ENCODE measurements at regions not wholly inside any gene's neighbourhood (a gene's known extent, or its start where the extent isn't known, plus 50 kb on each side); places are given as distances from the start of the nearest gene placed in this dataset.

GRCh38 chr7:91323626-91324158, 59.5 kb downstream of the FZD1 start:
- DNase-seq = no peak

DNA sequence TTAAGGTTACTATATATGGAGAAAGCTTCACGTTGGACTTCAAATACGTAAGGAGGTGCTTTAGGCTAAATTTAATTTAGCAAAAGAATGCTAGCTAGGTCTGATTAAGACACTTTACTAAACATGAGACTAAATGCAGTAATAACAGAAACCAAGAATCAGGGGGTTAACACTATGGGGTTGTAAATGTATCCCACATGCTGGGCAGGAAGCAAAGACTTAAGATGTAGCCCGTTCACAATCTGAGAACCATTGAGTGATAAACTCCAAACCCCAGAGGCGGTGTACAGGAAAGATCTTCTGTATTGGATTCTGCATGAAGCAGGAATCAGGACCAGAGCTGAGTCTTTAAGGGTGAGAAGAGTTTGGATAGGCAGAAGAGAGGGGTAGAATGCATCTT, 60.4 kb downstream of the FZD1 start:
- no peak for DNase-seq

- no peak for DNase-seq
These were observed 61.5 kb downstream of the FZD1 start for GRCh38 chr7:91325726-91326125.

DNA sequence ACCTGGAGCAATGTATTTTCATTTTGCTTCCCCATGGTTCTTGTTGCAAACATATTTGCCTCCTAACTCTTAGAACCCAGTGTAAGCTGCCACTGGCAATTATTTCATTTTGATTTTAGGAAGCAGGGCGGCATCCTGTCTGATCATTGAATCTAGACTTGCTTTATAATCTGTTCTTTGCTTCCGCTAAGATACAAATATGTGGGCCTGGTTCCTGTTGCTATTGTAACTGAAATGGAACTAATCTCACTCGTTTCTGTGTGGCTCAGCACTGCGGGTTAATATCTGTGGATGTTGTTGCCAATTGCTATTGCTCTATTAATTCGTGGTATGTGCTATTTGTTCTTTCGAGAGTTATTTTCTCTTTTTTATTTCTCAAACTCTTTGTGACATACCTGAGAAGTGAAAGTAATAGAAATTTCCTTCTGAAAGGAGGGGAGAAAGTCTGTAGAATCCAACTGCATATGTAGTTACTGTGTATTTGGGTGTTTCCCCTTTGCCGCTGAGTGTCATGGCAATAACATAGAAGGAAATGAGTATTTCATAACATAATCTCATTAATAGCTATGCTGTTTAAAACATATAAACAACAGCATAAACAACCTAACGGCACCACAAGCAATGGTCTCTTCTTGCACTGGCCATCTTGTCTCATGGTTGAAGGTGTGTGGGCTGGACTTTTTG, 62.4 kb downstream of the FZD1 start:
- DNase-seq = no peak

- DNase-seq = no peak
These were observed 63.1 kb downstream of the FZD1 start for GRCh38 chr7:91327346-91327745.

- DNase-seq = no peak
These were observed 65.3 kb downstream of the FZD1 start for GRCh38 chr7:91329571-91329970.

DNA sequence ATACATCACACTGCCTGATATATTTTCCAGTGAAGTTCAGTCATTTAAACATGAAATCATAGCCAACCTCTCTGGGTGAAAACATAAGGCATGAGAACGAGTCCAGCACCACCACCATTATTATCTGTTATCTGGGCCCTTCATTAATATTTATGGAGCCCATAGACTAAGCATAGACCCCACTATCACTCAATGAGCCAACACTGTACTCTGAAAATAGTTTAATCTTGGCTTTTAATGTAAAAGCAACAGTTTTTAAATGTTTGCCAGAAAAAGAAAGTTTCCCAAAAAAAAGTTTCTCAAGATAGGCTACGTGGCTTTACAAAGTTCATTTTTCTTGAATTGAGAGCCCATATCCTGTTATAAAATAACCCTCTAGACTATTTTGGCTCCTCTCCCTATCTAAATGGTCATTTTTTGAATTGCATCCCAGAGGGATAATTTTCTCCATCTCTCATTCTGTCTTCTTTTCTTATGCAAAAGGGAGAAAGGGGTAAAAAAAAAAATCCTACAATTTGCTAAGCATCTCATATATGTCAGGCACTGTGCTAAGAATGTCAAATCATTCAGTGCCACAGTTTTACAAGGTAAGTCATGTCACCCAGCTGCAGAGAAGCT, 66.1 kb downstream of the FZD1 start:
- no peak for DNase-seq

DNA sequence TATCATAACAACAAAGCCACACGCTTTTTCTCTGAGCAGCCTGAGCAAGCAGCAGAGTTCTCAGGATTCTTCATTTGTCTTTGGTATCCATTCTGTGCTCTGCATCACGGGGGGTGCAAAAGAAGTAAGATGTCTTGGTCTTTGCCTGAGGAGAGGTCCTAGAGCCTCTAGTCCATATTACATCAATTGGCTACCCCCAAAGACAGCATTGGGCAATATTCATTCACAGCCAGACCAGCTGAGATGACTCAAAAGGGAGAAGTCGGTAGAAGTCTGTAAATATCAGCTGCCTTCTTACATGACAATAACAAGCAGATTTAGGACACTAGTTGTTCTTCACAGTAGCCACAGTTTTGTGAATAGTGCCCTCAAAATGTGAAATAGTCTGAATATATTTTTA, 66.6 kb downstream of the FZD1 start:
- DNase-seq = no peak

- no peak for DNase-seq
These were observed 71.9 kb downstream of the FZD1 start for GRCh38 chr7:91336106-91336505.

DNA sequence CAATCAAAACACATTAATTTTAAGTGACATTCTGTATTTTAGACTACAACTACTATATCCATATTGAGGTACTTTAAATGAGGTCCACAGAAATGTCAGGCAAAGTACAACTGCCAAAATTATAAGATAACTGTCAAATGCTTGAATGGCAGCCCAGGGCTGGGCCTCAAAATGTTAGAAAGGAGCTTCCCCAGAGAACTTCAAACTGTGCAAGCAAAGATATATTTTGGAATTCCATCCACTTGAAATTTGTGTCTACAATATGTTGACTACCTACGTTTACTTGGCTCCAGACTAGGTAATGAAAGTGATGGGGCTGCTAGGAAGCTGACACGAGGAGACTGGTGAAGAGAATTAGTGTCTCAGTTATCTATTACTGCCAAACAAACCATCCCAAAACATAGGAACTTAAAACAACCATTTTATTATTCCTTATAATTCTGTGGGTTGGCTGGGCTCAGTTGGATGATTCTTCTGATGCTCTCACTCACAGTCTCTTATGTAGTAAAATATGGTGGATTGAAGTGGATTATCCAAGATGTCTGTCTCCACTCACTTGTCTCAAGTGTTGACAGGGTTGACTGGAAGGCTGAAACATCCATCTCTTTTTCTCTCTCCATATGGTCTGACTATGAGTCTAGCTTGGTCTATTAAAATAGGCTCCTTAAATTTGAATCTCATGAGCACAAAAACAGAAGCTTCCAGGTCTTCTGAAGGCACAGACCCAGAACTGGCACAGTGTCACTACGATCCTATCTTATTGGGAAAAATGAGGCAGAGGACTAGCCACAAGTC, 74.2 kb downstream of the FZD1 start:
- no peak for DNase-seq

- DNase-seq = no peak
These were observed 78.1 kb downstream of the FZD1 start for GRCh38 chr7:91342346-91342745.

GRCh38 chr7:91343420-91343960, 79.3 kb downstream of the FZD1 start:
- DNase-seq = no peak

DNA sequence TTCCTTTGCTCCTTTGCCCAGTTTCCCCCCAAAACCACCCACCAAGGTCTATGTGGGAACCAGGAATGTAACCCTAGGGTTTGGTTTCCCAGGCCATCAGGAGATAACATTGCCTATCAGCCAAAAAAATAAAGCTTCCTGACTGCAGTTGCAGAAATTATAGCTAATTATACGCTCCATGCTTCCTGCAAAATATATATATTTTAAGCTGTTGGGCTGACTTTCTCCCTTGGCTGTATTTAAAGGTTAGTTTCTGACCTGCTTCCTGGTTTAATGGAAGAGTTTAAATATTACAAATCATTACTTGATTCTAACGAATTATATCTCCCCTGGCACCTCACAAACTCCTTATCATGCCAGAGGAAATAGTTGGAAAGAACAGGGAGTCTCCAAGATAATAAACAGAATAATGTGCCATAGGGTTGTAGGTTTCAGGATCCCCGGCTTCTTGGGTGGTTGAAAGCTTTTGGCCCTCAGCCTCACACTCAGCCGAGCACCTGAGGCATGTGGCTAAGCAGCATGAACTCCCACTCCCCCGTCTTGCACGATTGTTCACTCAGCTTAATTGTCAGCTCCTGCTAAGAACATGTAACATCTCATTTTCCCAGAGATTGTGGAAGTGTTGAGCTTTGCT, 79.9 kb downstream of the FZD1 start:
- no peak for DNase-seq

GRCh38 chr7:91344911-91345310, 80.7 kb downstream of the FZD1 start:
- no peak for DNase-seq

DNA sequence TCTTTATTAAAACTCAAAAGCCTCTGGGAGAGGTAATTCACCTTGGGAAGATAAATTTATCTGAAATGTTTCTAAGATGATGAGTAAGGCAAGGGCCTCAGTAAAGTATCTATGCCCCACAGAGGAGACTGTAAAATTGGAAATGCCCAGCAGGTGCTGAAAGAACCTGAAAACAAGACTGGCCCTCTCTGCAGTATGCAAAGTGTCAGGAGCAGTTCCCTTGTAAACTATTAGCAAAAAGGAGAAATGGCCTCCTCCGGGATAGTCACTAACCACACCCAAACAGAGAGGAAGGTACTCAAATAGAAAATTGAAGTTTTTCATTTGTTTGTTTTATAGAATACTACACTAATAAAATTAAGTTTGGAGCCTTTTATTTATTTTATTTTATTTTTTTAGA, 81.2 kb downstream of the FZD1 start:
- DNase-seq = no peak

DNA sequence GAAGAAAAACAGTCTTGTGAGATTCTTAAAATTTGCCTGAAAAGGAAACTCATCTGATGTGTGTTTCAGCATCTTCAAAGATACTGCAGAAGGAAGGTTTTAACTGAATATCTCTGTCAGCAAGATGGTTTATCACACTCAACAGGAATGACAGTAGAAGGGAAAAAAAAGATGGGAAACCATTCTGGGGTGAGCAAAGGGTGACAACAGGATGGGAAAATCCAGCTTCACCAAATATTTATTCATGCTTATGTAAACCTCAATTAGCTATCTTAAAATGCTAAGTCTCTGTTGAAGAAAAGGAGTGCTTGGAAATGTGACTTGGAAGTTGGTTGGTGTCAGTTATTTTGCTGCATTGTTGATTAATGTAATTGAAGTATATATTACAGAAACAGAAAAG, 82.2 kb downstream of the FZD1 start:
- DNase-seq = no peak

DNA sequence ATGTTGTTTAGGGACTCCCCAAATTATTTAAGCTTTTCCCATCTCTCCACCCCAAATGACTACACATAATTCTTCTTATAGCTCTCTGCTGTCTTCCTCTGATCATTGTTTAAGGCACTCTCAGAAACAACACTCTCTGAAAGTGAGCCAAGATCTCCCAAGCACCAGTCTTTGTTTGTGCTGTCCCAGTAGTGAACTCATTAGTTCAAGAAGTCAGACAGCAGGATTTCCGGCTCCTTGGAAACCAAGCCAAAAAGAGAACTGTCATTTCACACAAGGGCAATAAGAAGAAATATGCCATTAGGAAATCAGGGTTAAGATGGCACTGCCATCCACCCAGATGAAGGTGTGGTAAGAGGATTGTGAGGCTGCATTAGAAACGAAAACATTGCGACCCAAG, 83.1 kb downstream of the FZD1 start:
- DNase-seq = no peak

DNA sequence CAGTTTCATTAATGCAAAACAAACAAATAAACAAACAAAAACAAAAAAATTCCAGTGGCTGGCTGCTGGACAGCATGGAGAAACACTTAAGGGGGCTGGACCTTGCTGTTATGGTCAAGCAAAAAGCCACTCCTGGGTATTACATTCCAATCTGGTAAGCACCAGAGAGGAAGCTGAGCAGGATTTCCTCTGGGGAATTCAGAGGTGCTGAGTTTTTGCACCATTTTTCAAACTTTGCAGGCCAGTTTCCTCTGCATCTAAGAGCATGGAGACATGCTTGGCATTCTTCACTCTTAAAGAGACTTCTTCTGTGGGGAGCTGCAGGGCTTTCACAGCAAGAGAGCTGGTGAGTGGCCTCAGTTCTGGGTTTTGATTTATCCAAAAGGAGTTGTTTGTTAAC, 84.5 kb downstream of the FZD1 start:
- DNase-seq = no peak

GRCh38 chr7:91351374-91351773, 87.1 kb downstream of the FZD1 start:
- DNase-seq = no peak

DNA sequence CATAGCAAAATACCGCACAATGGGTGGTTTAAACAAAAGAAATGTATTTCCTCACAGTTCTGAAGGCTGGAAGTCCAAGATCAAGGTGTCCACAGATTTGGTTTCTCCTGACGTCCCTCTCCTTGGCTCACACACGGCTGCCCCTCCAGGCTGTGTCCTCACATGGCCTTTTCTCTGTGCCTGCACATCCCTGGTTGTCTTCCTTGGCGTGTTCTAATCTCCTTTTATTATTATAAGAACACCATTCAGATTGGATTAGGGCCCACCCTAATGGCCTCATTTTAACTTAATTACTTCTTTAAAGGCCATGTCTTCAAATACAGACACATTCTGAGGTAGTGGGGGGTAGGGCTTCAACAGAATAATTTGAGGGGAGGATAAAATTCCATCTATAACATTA, 87.9 kb downstream of the FZD1 start:
- no peak for DNase-seq

GRCh38 chr7:91353848-91354247, 89.6 kb downstream of the FZD1 start:
- DNase-seq = no peak

DNA sequence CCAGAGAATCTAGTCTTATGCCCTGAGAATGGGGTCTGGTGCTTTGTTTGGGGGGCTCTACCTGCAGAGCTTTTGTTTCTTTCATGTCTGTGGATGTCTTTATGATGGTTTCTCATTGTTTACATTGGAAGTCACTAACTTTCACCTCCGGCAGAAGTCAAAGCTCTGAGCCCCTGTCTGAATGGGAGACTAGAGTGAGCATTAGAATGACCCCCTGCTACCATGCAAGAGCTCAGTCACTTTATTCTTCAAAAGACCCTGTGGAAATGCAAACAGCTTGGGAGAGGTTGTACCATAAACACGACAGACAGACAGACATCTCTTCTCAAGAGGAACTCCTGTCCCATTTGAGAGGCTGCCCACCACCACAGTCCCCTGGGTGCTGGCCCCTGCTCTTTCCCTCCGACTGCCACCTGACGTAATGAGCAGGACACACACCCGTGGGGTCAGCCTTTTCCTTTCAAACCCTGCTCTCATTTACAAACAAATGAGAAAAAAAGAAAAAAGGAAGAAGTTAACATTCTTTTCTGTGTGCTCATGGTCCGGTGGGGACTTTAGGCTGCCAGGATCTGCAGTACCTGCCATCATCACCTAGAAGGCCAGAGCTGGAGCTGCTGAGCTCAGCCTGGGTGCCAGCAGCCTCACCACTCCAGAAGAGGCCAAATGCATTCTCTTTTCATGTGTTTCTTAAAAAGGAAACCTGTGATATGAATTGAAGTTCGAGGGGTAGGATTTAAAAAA, 91.6 kb downstream of the FZD1 start:
- no peak for DNase-seq

DNA sequence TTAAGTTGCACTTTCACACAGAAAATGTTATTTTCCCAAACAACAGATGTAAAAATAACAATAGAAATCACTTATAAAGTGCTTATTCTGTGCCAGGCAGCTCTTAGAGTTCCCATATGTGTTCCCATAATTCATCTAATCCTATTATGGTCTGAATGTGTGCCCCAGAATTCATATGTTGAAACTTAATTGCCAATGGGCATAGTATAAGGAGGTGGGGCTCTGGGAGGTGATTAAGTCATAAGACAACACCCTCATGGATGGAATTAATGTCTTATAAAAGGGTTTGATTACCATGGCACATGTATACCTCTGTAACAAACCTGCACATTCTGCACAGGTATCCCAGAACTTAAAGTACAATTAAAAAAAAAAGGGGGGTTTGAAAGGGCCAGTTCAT, 92.7 kb downstream of the FZD1 start:
- DNase-seq = no peak

Data from NCI-H2171 (cell line).